GM19351 (cell line): ENCODE measurements at regions not wholly inside any gene's neighbourhood (a gene's known extent, or its start where the extent isn't known, plus 50 kb on each side); places are given as distances from the start of the nearest gene placed in this dataset.

ENCODE experiments used
- ATAC-seq: cut with Tn5 transposase; IDR thresholded peaks from one replicate; pipeline ENCODE4 v1.9.1; 2021; ENCODE audit warnings: mild to moderate bottlenecking, moderate library complexity; ENCODE audit not compliant: unreplicated experiment

DNA sequence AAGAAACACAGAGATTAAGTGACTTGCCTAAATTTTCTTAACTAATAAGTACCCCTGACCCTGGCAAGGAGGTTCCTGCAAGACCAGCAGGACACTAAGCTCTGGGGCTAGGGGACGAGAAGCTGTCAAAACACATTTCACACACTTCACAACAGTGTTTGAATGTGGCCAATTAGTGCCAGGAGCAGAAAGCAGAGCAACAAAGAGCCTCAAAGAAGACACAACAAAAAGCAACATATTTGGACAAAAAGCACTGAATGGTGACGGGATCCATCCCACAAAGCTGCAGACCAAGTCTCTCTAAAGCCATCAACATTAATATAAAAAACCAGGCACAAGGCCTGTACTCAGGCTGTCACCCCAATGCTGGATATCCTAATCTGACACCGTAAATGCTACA is 361.9 kb upstream of the RASGEF1B start:
- no peak for ATAC-seq

DNA sequence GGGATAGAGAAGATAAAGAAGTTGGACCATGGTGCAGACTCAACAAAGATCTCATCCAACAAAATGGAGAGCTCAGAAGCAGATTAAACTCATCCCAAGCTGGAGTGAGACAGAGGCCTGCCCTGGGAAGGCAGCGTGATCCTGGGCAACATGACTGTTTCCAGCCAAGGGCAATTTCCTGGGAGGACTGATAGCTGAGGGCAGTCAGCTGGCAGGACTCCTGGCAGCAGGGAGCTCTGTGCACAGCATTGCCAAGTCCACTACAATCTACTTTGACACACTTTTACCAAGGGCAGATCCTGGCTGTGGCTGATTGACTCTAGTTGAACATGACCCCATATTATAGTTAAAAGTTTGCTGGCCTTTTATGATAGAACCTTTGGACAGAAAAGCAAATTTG is 357.3 kb upstream of the RASGEF1B start:
- no peak for ATAC-seq

DNA sequence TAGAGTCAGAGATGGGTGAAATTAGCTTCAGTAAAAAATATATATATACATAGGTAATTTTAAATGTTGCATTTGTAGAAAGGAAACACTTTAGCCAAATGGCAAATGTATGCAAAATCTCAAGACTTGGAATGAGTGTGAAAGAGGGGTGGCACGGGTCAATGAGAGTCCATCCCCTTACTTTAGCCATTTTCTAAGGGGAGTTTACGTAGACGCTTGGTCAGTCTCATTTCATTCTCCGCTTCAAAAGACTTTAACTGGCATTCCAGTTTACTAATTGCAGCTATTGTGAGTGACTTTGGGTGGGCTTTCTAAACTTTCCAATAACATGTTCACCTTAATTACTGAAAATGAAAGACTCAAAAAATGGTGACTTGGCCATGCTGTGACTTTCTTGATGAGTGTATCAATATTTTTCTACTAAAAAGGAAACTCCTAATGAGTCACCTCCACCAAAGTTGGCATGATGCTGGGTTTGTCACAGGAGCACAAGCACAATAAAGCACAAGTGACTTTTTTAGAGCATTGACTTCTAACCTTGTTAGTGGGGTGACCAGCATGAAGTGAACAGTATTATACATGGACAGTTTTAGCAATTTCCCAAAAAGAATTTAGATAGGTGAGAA is 356.0 kb upstream of the RASGEF1B start:
- ATAC-seq = peak; percentile 82

DNA sequence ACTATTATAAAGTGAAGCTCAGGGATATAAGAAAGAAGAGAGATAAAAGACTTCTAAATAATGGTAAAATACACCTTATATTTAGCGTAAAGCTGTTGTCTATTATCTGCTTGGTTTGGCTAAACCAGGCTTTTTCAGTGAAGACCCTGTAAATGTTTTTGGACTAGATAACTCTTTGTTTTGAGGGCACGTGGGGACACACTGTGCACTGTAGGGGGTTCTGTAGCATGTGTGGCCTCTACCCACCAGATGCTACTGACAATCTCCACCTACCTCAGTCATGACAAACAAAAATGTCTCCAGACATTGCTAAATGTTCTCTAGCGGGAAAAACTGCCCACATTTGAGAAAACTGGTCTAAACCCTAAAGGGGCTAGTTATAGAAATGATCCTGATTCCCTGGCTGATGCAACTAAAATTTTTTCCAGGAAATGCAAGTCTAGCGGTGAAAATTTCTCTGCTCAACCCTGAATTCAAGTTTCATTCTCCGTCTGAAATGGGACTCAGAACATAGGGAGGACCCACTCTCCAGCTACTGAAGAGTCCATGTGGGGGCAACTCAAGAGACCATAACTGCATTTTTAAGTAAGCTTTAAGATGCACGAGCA is 355.2 kb upstream of the RASGEF1B start:
- no peak for ATAC-seq

DNA sequence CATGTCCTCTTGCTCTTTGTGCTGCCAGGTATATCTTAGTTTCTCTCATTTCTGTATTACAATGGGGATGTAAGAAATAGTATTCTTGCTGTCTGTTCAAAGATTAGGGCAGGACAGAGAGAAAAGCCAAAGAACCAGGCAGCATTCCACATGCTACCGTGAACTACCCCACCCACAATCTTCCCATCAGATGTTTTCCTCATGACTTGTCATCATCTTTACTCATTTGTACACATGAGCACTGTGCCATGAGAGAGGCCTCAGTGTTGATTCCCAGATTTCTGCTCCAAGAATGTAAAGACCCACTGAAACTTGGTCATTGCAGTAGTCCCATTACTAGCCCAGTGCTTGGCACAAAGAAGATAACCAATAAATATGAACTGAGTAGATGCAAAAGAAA is 354.6 kb upstream of the RASGEF1B start:
- no peak for ATAC-seq

DNA sequence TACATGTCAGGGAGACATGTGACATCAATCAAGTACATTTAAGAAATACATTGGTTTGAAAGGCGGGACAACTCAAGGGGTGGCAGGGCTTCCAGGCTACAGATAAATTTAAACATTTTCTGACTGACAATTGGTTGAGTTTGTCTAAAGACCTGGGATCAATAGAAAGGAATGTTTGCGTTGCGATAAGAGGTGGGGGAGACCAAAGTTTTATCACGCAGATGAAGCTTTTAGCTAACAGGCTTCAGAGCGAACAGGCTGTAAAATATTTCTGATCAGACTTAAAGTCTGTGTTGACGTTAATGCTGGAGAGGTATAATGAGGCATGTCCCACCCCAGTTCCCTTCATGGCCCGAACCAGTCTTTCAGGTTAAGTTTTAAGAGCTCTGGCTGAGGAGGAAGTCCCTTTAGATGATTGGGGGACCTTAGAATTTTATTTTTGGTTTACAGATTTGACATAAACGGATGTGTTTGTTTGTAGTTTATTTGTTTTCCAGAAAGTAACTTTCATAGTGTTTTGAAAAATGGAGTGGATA is 346.7 kb upstream of the RASGEF1B start:
- ATAC-seq = no peak

DNA sequence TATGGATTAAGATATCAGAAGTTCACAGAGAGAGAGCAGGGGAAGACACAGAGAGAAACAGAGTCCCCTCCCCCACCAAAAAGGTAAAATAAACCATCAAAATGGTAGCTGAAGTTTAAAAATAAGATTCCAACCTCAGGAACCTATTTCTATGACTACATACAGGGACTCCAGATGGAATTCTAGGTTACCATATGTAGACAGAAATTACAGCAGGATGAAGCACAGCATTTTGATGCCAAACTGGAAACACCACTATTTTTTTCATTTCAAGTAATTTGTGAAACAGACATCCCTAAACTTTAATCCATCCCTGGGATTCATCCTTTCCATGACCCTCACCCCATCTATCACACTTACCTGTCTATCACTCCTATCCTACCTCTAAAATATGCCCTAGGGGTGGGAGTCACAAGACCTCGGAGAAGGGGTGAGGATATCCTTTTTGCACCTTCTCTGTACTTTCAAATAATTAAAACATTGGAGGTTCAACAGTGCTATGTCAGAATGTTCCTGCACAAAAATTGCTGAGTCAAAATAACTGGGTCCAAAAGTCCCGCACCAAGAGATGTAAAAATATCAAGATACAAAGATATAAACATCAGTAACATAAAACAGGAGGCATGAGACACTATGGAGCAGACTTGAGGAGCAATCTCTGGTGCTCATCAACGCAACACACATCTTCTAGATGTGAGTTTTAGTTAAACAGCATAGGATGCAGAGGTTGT is 344.5 kb upstream of the RASGEF1B start:
- ATAC-seq = no peak

DNA sequence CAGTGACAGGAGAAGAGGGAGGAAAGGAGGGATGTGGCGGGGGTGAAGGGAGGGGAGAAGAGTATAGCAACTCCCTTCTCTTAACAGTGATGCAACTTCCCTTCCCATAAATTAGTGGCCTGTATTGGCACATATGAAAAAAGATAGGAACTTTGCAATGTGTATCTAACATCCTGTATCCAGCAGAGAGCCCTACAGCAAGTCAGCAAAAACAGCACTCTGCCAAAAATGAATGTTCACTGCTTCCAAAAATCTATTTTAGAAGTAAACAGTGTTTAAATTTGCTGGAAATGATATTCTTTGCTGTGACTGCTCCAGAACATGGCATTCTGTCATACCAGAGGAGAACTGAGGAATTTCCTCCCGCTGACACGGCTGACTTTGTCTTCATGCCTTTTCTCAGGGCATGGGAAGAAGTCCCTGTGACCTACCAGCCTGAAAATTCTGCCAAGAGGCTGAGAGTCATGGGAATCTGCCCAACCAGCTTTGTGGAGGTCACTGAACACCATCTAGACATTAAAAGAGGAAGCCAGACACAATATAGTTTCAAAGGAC is 343.4 kb upstream of the RASGEF1B start:
- ATAC-seq = no peak

DNA sequence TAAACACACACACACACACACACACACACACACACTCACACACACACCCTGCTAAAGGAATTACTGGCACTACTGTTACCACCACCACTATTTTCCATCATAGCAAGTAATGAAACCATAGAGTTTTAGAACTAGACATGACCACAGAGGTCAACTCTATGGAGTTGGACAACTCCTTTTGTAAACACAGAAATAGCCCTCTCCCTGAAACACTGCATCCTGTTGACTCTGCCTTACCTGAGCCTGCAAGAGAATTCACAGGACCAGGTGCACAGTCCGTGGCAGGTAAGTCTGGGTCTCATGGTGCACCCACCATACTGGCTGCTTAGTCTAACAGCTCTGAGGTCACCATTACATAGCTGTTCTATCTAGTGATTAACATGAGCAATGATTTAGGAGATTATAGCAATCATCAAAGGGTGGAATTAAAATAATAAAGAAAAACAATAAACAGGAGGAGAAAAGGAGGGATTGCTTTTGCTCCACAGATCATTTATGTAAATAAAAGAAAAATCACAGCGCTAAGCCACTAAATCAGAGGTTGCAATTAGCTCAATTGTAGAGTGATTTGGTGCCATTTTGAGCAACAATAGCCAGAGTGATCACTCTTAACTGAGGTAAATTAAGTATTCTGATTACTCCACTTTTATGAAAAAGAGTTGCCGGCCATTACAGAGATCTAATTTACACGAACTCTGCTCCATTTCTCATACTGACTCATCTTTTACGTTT is 340.0 kb upstream of the RASGEF1B start:
- no peak for ATAC-seq

DNA sequence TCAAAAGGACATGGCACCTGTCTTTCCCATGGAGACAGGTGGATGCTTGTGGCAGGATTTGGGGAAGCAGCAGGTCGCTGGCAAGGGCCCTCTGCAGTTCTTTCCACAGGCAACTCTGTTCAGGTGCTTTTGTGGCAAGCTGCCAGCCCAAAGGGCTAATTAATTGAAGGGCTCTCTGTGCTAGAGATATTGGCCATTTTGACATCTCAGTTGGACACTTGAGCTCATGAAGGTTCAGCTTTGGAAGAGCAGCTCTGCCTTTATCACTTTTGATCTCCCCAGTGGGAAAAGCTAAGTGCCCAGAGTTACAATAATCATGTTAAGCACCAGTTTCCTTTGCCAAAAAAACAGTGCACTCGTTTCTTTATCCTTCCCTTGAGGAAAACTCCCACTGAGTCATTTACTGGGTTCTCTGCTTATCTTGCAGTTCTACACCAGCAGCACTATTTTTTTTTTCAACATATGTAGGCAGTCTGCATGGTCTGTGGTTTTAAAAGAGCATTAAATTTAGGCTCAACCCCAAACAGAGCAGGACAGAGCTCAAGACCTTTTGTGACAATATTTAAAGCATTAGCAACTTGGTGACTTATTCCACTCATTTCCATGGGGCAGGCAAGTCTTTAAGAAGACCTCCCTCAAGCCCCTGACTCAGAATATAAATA is 336.4 kb upstream of the RASGEF1B start:
- no peak for ATAC-seq

DNA sequence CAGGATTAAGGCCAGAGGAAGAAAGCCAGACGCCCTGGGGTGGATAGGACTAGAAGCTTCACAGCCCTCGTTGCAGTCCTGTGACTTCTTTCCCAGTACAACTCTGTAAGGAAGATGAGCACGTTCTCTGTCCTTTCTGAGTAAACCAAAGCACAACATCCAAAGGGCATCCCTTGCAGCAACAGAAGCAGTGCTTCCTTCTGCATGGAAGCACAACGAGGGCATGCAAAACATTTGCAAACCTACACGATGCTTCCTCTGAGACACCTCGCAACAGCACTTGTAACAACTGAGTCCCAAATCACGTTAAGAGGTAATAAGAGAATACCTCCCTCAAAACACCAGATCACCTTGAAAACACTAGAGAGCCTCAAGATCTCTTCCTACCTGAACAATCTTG is 335.7 kb upstream of the RASGEF1B start:
- ATAC-seq = no peak

DNA sequence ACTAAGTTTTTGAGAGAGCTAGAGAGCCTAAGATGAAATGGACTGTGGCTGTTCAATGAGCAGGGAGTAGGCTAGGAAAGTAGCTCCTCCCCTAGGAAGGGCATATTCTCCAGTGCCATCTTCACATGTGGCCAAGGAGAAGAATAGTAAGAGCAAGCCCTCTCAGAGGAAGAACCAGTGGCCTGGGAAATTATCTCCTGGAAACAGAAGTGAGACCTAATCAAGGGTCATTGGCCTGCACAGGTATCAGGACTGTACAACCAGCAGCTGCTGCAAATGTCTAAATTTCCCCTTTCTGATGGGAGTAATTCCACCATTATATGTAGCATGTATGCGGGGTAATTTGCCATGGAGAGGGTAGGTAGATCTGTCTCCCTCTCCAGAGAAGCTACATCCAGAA is 334.8 kb upstream of the RASGEF1B start:
- ATAC-seq = no peak

DNA sequence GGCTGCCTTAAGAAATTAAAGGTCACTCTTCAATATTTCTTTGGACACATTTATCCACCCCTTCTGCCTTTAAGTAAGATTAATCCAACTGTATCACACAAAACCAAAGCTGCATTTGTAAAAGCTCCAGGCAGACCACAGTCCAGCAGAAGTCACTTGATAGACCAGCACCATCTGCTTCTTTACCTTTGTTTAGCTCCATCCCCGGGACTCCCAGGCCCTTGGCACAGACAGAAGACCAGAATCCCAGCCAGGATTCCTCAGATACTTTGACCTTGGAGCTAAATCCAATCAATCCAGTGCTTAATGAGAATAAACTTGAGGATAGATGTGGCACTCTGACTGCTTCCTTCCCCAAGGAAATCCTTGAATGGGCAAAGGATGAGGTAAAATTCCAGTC is 333.1 kb upstream of the RASGEF1B start:
- ATAC-seq = no peak

DNA sequence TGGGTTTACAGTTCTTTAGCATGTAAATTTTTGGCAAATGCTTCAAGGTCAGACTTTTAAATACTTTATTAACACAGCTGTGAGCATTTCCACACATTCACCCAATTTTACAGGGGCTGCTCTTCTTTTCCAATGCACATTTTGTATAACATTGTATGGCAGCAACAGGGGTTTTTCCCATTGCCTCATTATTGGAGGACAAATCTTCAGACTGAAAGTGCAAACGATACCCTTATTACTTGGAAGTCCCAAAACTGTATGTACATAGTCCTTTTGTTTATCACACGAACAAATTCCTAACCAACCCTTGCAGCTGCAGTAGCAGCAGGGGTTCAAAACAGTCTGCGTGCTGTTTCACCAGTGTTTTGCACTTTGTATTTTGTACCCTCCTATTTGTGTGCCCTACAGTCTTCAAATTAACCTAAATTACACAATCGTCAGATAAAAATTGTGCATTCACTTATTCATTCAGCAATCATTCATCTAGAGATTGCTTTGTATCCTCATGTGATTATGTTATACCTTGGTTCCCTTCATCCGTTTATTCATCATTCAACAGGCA is 330.7 kb upstream of the RASGEF1B start:
- ATAC-seq = no peak

DNA sequence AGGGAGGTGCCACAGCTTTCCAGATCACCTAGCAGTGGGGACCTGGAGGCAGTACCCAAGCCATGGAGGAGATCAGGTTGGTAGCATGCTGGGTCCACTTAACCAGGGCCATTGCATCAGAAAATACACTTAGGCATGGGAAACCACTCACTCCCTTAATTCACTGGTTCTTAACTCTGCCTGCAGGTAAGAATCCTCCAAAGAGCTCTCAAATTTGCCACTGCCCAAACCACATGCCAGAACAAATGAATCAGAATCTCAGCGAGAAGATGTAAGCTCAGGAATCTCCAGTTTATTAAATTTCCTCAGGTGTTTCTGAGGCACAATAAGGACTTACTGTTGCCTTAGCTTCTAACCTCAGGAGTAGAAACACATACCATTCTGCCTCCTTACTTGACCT is 327.7 kb upstream of the RASGEF1B start:
- ATAC-seq = no peak

DNA sequence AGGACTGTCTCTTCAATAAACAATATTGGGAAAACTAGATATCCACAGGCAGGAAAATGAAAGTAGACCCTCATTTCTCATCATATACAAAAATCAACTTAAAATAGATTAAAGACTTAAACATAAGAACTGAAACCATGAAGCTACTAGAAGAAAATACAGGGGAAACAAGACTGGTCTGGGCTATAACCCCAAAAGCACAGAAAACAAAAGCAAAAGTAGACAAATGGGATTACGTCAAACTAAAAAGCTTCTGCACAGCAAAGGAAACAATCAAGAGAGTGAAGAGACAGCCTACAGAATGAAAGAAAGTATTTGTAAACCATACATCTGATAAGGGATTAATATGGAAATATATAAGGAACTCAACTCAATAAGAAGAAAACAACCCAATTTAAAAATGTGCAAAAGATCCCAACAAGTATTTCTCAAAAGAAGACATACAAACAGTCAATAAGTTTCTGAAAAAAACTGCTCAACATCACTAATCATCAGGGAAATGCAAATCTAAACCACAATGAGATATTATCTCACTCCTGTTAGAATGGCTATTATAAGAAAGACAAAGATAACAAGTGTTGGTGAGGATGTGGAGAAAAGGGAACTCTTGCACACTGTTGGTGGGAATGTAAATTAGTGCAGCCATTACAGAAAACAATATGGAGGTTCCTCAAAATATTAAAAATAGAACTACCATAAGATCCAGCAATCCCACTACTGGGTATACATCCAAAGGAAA is 325.3 kb upstream of the RASGEF1B start:
- ATAC-seq = peak; percentile 90

DNA sequence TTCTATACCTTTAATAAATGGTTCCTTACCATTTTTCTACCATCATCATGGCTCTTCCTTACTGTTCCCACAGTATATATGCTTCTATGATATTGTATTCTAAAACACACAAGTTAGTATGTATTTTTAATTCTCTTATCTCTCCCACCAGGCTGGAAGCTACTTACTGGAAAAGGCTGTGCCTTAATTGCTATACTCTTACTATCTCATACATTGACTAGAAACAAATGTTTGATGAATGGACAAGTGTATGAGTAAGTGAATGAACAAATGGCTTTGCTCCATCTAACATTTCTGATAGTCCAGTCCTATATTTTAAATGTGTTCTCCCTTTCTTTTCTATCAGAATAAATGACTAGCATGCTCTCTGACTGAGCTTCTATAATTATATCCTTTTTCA is 320.8 kb upstream of the RASGEF1B start:
- no peak for ATAC-seq

DNA sequence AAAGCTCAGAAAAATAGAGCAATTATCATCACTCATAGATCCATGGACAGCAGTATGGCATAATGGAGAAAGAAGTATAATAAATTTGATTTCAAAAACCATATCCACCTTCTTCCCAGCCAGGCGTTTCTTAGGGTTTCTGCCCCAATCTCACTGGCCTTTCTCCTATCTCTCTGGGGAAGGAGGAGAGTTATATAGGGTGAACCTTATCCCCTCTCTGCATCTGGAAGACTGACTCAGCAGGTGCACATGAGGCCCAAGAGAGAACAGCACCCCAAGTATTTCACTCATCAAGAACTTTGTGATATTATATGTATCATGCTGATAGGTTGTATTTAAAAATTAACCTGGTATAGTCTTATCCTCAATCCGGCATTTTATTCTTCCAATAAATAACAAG is 318.8 kb upstream of the RASGEF1B start:
- ATAC-seq = no peak

DNA sequence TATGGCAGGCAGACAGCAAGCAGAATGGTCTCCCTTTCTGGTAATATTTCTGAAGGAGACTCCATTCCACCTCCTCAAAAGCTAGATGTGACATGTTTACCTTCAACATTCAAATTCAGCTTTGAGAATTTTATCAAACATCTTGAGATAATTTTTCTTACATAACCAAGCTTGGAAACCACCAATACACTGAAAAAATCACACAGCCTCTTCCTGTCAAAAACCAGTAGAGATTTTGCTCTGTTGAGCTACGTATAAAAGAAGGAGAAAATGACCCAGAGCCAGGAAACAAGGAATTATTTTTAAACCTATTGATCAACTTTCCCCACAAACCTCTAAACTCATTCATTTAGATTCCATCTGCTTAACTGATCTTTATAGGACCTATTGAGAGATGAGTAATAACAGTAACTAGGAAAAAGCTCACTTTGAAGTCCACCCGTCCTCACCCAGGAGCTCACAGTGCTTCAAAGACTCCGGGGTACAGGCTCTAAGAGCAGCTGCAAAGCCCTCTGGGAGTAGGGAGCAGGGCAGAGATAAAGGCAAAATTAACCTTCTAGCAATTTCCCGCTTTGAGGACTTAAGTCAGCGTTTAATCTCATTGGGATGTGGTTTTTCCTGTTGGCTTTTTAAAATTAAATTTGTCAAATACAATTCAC is 318.2 kb upstream of the RASGEF1B start:
- no peak for ATAC-seq
